ENCODE measurements at regions not wholly inside any gene's neighbourhood (a gene's known extent, or its start where the extent isn't known, plus 50 kb on each side); places are given as distances from the start of the nearest gene placed in this dataset.

DNA sequence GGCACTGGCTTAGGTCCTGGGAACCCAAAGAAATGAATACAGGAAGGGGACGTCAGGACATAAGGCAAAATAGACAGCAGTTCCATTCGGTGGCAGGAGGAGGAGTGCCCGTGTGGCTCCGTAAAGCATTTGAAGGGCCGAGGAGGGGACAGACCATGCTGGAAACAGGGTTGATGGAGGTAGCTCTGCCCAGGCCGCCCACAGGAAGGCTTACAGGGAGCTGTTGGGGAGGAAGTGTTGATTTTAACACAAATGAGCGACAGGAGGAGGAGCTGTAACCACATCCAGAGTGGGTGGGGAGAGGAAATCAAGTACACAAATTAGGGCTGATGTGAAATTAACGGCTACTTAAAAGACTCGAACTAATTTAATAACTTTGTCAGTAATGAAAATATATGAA is 54.6 kb downstream of the RBFOX3 start:
- no peak for TF ChIP-seq POLR2A (IDR thresholded peaks at IDR 0.05)
- TF ChIP-seq, protein P1, sequence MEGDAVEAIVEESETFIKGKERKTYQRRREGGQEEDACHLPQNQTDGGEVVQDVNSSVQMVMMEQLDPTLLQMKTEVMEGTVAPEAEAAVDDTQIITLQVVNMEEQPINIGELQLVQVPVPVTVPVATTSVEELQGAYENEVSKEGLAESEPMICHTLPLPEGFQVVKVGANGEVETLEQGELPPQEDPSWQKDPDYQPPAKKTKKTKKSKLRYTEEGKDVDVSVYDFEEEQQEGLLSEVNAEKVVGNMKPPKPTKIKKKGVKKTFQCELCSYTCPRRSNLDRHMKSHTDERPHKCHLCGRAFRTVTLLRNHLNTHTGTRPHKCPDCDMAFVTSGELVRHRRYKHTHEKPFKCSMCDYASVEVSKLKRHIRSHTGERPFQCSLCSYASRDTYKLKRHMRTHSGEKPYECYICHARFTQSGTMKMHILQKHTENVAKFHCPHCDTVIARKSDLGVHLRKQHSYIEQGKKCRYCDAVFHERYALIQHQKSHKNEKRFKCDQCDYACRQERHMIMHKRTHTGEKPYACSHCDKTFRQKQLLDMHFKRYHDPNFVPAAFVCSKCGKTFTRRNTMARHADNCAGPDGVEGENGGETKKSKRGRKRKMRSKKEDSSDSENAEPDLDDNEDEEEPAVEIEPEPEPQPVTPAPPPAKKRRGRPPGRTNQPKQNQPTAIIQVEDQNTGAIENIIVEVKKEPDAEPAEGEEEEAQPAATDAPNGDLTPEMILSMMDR (IDR thresholded peaks at IDR 0.05): no peak
